ENCODE measurements at regions not wholly inside any gene's neighbourhood (a gene's known extent, or its start where the extent isn't known, plus 50 kb on each side); places are given as distances from the start of the nearest gene placed in this dataset.

DNA sequence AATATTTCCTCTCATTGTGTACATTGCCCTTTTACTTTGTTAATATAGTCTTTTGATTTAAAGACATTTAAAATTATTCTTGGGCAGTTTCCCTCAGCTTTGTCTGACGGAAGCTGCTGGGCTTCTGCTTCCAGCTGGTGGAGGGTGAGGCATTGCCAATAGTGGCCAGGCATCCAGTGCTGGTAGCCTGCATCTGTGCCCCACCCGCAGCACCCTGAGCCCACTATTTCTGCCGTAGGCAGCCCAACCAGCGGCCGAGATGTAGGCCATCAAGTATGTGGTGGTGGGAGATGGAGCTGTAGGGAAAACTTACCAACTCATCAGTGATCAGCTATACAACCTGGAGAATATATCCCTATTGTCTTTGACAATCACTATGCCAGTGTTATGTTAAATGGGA, 226.0 kb upstream of the SYNCRIP start:
- DNase-seq (ENCODE audit: low read depth): no peak
- TF ChIP-seq, protein P1, sequence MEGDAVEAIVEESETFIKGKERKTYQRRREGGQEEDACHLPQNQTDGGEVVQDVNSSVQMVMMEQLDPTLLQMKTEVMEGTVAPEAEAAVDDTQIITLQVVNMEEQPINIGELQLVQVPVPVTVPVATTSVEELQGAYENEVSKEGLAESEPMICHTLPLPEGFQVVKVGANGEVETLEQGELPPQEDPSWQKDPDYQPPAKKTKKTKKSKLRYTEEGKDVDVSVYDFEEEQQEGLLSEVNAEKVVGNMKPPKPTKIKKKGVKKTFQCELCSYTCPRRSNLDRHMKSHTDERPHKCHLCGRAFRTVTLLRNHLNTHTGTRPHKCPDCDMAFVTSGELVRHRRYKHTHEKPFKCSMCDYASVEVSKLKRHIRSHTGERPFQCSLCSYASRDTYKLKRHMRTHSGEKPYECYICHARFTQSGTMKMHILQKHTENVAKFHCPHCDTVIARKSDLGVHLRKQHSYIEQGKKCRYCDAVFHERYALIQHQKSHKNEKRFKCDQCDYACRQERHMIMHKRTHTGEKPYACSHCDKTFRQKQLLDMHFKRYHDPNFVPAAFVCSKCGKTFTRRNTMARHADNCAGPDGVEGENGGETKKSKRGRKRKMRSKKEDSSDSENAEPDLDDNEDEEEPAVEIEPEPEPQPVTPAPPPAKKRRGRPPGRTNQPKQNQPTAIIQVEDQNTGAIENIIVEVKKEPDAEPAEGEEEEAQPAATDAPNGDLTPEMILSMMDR (IDR thresholded peaks at IDR 0.05; ENCODE audit: control insufficient read depth, extremely low read depth, insufficient read depth): no peak
- H3K4me3 ChIP-seq (ENCODE audit: low read depth, low read length): no peak overlapping the region

DNA sequence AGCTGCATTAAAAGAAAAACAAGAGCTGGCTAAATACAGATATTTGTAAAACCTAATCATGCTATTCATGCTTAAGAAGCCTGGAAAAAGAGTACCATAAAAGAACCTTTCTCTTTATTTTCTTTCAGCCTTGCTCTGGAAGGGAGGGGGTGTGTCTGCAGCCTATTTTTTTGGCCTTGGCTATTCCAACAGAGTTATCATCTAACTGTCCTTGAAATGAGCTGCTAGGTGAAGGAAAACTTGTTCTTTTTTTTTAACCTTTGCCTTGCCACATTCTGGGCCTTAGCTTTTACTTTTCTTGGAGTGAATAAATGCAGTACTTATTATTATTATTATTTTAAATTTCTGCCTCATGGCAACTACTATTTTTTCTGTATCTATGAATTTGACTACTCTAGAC, 224.9 kb upstream of the SYNCRIP start:
- no peak overlapping the region for H3K4me3 ChIP-seq (ENCODE audit: low read depth, low read length)
- TF ChIP-seq, protein P1 (IDR thresholded peaks at IDR 0.05; ENCODE audit: control insufficient read depth, extremely low read depth, insufficient read depth): no peak
- no peak for DNase-seq (ENCODE audit: low read depth)

DNA sequence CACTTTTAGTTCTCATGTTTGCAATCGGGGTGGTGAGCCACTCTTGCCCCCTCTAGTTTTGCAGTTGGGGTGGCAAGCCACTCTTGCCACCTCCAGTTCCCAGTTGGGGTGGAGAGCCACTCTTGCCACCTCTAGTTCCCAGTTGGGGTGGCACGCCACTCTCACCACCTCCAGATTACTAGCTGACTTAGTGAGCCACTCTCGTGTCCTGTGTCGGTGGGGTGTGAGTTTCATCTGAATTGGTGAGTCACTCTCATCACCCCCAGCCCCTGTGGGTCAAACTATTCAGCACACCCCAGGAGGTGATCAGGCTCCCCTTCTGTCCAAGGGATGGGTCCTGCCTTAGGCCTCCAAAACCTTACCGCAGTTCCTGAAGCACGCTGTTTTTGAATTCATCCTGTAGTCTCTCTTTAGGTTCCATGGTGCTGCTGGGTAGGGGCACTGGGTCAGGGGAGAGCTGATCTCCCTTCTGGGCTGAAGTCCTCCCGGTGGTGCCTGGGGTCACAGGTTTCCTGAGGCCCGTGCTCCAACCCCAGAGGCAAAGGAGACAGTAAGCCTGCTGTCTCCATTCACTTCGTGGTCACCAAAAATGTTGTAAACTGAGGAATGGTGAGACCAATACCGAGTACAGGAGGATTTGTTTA, 224.2 kb upstream of the SYNCRIP start:
- H3K4me3 ChIP-seq (ENCODE audit: low read depth, low read length): no peak overlapping the region
- TF ChIP-seq, protein P1 (IDR thresholded peaks at IDR 0.05; ENCODE audit: control insufficient read depth, extremely low read depth, insufficient read depth): no peak
- DNase-seq (ENCODE audit: low read depth): no peak

DNA sequence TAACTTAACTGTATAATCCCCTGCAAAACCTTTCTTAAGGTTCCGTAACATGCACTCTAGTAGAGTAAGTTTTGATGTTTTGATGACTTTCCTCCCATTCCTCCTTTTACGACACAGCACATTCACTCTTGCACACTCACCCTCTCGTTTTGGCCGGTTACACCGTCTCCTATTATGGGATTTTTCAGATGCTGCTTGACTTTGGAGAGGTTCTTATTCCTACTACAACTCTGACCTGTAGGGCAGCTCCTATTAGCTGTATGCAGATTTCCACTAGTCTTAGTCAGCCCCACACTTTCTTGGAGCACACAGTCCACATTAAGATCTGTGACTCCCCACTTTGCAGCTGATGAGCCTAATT, 223.7 kb upstream of the SYNCRIP start:
- no peak overlapping the region for H3K4me3 ChIP-seq (ENCODE audit: low read depth, low read length)
- DNase-seq (ENCODE audit: low read depth): no peak
- TF ChIP-seq, protein P1 (IDR thresholded peaks at IDR 0.05; ENCODE audit: control insufficient read depth, extremely low read depth, insufficient read depth): no peak

DNA sequence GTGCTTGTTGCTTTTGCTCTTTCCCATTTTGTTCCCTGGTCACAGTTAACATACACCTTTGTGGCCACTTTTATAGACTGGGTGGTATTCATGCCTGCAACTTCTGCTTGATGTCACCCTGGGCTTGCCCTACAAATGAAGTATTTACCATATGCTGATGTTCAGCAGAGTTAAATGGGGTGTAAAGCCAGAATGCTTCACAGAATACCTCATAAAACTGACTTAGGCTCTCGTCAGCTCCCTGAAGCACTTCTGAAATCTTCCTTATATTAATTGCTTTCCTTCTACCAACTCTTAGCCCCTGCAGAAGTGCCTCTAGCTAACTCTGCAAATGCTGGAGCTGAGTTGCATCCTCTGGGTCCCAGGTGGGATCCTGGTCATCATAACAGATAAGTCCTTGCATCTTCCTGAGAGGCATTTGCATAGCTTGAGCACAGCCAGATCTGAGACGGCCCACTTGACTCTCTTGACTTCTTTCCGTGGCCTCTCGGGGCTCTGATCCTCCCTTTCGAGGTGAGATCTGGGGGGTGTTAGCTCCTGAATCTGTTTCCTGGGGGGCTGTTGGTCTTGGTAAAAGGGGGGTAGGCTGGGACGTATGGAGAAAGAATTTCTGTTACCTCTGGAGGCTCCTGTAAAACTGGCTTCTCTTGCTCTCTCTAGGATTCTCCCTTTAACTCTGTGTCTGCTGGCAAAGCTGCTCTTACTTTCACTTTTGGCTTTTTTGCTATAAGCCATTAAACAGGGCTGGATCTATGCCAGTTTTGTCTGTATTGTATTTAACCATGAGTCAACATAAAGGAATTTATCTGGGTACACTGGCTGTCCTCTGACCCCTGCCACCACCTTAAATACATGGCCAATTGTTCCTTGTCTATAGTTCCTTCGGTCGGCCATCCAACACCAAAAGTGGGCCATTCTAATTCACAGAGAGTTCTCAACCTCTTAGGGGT, 223.0 kb upstream of the SYNCRIP start:
- H3K4me3 ChIP-seq (ENCODE audit: low read depth, low read length): no peak overlapping the region; the same call in 1 of the 2 replicates
- no peak for DNase-seq (ENCODE audit: low read depth)
- TF ChIP-seq, protein P1 (IDR thresholded peaks at IDR 0.05; ENCODE audit: control insufficient read depth, extremely low read depth, insufficient read depth): no peak

DNA sequence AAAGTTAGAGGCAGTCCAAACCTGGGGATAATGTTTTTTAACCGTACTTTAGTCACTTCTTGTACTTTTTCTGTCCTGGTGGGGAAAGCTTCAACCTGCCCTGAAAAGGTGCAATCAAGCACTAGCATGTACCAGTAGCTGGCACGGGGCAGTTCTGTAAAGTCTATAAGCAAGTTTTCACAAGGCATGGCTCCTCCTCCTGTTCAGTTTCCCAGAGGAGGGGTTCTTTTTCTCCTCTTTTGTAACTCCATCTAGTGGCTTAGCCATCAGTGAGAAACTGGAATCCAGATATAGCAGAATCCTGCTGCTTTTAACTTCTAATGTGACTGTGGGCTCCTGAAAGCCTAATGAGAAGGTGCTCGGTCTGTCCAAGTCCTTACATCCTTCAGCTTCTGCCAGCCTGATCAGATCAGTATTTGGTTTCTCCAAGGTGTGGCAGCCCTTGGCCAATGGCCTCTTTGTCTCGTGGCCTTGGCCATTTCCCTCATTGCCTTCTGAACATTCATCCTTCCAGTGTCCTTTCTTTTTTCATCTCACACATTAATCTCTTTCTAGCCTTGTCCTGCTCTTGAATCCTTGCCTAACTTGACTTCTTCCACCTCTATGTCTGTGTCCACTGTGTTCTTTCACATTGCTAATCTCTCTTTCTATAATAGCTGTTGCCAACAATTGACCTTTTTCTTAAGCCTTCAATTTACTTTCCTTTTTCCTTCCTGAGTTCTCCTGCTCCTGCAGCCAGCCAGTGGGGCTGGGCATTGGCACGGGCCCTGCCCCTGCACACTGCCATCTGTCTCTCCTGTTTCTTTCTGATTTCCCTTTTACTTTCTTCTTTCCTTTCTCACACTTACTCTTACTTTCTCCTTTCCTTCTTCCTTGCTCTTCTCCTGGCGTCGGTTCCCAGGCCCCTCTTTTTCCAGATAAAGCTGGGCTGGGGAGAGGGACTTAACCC, 222.0 kb upstream of the SYNCRIP start:
- TF ChIP-seq, protein P1 (IDR thresholded peaks at IDR 0.05; ENCODE audit: control insufficient read depth, extremely low read depth, insufficient read depth): 0 out of 2 replicates have a peak, but pooled peaks have one; percentile 4
- DNase-seq (ENCODE audit: low read depth): no peak
- no peak overlapping the region for H3K4me3 ChIP-seq (ENCODE audit: low read depth, low read length)
